ENCODE measurements at regions not wholly inside any gene's neighbourhood (a gene's known extent, or its start where the extent isn't known, plus 50 kb on each side); places are given as distances from the start of the nearest gene placed in this dataset.
"Not testable (repeated sequence)": the region's sequence is repeated elsewhere in the genome, so short reads cannot be mapped to it uniquely, and the experiment has no call there.

- DNase-seq (ENCODE audit: low spot score): no peak
These were observed 716.9 kb downstream of the ZBBX start for GRCh38 chr3:166663194-166663593.

- no peak for DNase-seq (ENCODE audit: low spot score)
These were observed 718.5 kb downstream of the ZBBX start for GRCh38 chr3:166661621-166662020.

- DNase-seq (ENCODE audit: low spot score): no peak
These were observed 719.1 kb downstream of the ZBBX start for GRCh38 chr3:166660962-166661361.

GRCh38 chr3:166637984-166638530 lies 742.0 kb downstream of the ZBBX start:
- DNase-seq (ENCODE audit: low spot score): no peak

- no peak for DNase-seq (ENCODE audit: low spot score)
These were observed 745.9 kb downstream of the ZBBX start for GRCh38 chr3:166634091-166634746.

- no peak for DNase-seq (ENCODE audit: low spot score)
These were observed 749.9 kb downstream of the ZBBX start for GRCh38 chr3:166630190-166630589.

GRCh38 chr3:166613365-166613764 lies 766.7 kb downstream of the ZBBX start:
- no peak for DNase-seq (ENCODE audit: low spot score)

GRCh38 chr3:166612761-166613160 lies 767.3 kb downstream of the ZBBX start:
- DNase-seq (ENCODE audit: low spot score): not testable (repeated sequence)

GRCh38 chr3:166607933-166608521 lies 770.8 kb upstream of the BCHE start:
- DNase-seq (ENCODE audit: low spot score): no peak

- DNase-seq (ENCODE audit: low spot score): no peak
These were observed 769.8 kb upstream of the BCHE start for GRCh38 chr3:166606988-166607387.

GRCh38 chr3:166593776-166594175 lies 756.6 kb upstream of the BCHE start:
- DNase-seq (ENCODE audit: low spot score): no peak

- DNase-seq (ENCODE audit: low spot score): no peak
These were observed 745.0 kb upstream of the BCHE start for GRCh38 chr3:166582236-166582635.

- DNase-seq (ENCODE audit: low spot score): no peak
These were observed 743.3 kb upstream of the BCHE start for GRCh38 chr3:166580561-166580960.

- DNase-seq (ENCODE audit: low spot score): no peak
These were observed 737.9 kb upstream of the BCHE start for GRCh38 chr3:166575161-166575560.

- not testable (repeated sequence) for DNase-seq (ENCODE audit: low spot score)
These were observed 734.5 kb upstream of the BCHE start for GRCh38 chr3:166571686-166572085.

GRCh38 chr3:166570102-166570501 lies 732.9 kb upstream of the BCHE start:
- DNase-seq (ENCODE audit: low spot score): no peak

GRCh38 chr3:166569589-166569988 lies 732.4 kb upstream of the BCHE start:
- DNase-seq (ENCODE audit: low spot score): no peak

- no peak for DNase-seq (ENCODE audit: low spot score)
These were observed 723.0 kb upstream of the BCHE start for GRCh38 chr3:166560253-166560652.

- DNase-seq (ENCODE audit: low spot score): no peak
These were observed 719.7 kb upstream of the BCHE start for GRCh38 chr3:166556955-166557354.

- no peak for DNase-seq (ENCODE audit: low spot score)
These were observed 716.8 kb upstream of the BCHE start for GRCh38 chr3:166554023-166554422.

GRCh38 chr3:166533740-166534139 lies 696.5 kb upstream of the BCHE start:
- DNase-seq (ENCODE audit: low spot score): no peak

GRCh38 chr3:166531730-166532129 lies 694.5 kb upstream of the BCHE start:
- no peak for DNase-seq (ENCODE audit: low spot score)

GRCh38 chr3:166527325-166527724 lies 690.1 kb upstream of the BCHE start:
- DNase-seq (ENCODE audit: low spot score): peak; percentile 14

GRCh38 chr3:166526881-166527280 lies 689.7 kb upstream of the BCHE start:
- DNase-seq (ENCODE audit: low spot score): no peak
